HG02885 (cell line): ENCODE measurements at regions not wholly inside any gene's neighbourhood (a gene's known extent, or its start where the extent isn't known, plus 50 kb on each side); places are given as distances from the start of the nearest gene placed in this dataset.

Source experiments
- ATAC-seq: cut with Tn5 transposase; IDR thresholded peaks from one replicate; pipeline ENCODE4 v1.9.1; 2021; ENCODE audit warnings: mild to moderate bottlenecking; ENCODE audit not compliant: unreplicated experiment, poor library complexity

DNA sequence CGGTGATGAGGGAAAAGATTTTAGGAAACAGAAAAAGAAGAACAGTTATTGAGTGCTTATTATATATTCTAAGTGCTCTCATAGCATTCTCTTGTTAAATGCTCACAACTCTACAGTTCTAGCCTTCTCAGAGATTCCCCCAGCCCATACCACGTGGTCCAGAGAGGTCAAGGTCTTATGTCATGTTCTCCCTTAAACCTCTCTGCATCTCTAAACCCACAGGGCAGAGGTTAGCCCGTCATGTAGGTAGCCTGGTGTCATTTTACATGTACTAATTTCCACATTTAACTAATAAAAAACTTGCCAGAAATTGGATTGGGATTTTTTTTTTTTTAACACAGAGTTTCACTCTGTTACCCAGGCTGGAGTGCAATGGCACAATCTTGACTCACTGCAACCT lies 178.0 kb downstream of the CEMIP2 start:
- no peak for ATAC-seq

- ATAC-seq, result no peak
Measured at GRCh38 chr9:71589612-71590011, 178.7 kb downstream of the CEMIP2 start.

DNA sequence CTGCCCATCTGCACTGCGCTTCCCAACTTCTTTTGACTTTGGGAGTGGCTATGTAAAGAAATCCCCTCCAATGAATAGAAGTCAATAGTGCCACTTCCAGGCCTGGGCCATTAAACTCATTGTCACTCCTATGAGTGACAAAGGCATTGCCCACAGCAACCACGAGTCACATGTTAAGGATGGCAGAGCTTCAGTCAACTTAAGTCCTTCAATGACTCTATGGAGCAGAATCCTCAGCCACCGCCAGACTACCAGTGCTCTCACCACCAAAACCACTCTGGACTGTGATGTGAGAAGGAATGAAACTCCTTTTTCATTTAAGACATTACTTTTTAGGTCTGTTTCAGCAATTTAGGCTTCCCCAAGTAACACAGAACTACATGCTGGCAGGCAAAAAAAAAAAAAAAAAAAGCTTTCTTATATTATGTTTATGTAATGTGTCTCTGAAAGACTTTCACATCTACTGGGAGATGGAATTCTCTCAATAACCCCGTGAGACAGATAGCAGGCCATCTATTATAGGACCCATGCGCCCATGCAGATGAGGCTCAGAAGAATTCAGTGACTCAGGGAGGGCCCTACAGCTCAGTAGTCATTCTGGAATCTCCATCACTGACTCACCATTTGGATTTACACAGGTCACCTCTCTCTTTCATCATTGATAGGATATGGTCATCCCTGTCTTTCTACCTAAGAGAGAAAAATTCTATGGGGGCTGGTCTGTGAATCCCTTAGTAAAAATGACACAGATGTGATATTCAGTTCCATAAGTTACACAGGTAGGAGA lies 180.5 kb downstream of the CEMIP2 start:
- no peak for ATAC-seq

DNA sequence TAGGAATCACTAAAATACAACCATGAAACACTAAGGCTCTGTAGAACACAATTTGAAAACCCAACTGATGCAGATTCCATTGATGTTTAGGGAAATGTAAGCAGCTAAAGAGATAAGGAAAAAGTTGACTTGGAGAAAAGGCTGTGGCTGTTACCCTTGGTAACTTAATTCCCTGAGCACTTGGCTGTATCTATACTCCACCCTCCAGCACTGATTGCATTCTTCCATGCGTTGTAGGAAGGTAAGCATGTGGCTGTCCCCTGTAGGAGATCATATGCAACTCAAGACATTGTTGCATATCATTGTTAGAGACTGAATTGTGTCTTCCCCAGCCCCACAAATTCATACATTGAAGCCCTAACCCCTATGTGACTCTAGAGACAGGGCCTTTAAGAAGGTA lies 184.5 kb downstream of the CEMIP2 start:
- no peak for ATAC-seq

GRCh38 chr9:71582347-71582746 lies 186.0 kb downstream of the CEMIP2 start:
- no peak for ATAC-seq

GRCh38 chr9:71581101-71581500 lies 187.2 kb downstream of the CEMIP2 start:
- no peak for ATAC-seq

DNA sequence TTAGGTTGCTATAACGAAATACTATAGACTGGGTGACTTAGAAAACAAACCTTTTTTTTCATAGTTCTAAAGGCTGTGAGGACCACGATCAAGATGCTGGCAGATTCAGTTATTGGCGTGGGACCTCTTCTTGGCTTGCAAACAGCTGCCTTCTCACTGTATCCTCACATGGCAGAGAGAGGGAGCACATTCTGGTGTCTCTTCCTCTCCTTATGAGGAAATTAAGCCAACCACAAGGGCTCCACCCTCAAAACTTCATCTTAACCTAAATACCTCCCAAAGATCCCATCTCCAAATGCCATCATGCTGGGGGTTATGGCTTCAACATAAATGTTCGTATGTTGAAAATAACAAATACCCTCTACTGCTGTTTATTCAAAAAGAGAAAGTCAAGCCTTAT lies 197.1 kb downstream of the CEMIP2 start:
- ATAC-seq, result no peak

GRCh38 chr9:71567890-71568289 lies 200.4 kb downstream of the CEMIP2 start:
- no peak for ATAC-seq

- no peak for ATAC-seq
Measured at GRCh38 chr9:71562140-71562539, 206.2 kb downstream of the CEMIP2 start.

- no peak for ATAC-seq
Measured at GRCh38 chr9:71557310-71557709, 211.0 kb downstream of the CEMIP2 start.

- no peak for ATAC-seq
Measured at GRCh38 chr9:71552480-71552879, 215.8 kb downstream of the CEMIP2 start.

DNA sequence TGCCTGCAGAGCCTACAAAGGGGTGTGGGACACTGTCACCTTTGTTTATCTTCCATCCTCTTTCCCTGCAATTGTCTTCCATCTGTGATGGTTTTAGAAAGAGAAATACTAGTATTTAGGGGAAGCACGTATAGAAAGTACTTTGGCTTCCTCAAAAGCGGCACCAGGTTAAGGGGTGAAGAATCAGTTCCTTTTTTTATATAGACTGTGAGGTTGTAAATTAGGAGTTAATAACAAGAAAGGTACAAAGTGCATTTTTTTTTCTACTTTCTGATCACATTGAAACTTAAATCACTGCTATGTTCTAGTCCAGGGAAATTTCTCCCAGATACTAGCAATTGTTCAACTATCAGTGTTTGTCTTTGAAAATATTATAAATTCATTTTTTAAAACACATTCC lies 219.3 kb downstream of the CEMIP2 start:
- peak; percentile 87 for ATAC-seq

GRCh38 chr9:71544464-71544863 lies 223.8 kb downstream of the CEMIP2 start:
- peak; percentile 46 for ATAC-seq

DNA sequence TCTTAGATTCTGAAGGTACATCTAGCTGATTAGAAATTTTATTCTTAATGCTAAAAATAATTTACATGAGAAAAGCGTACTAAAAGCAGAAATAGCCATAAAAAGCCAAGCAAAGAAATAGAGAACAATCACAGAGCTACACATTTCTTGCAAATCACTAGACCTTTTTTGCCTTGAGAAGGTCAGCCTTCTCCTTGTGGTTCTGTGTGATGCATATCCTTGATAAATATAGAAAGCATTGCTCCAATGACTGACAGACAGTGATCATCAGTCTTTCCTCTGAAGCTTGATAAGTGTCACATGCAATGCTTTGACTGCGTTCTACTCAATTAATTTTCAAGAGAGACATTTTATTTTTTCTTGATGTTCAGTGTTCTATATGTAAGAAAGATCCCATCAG lies 226.9 kb downstream of the CEMIP2 start:
- ATAC-seq, result no peak

DNA sequence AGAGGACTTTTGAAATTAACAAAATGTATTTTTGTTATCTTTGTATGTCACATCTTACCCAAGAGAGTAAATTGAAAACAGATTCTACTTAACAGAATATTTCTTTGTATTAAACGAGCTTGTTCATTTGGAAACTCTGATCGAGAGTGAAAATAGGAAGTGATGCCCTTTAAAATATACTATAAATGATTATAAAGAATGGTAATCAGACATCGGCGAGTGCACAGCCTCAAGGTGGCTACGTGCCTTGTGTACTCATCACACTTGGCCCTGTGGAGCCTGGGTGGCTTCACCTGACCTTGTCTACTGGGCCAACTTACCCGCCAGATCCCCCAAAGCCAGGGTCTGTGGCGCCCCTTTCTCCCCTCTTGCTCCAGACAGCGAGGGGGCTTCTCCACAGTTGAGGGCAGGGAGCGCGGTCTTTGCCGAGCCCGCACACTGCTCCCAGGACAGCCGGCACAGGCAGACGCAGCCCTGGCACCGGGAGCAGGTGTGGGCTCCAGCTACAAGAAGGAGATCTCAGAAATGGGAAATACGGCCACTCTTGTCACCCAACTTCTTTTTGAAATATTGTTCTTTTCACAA lies 243.2 kb downstream of the CEMIP2 start:
- no peak for ATAC-seq

DNA sequence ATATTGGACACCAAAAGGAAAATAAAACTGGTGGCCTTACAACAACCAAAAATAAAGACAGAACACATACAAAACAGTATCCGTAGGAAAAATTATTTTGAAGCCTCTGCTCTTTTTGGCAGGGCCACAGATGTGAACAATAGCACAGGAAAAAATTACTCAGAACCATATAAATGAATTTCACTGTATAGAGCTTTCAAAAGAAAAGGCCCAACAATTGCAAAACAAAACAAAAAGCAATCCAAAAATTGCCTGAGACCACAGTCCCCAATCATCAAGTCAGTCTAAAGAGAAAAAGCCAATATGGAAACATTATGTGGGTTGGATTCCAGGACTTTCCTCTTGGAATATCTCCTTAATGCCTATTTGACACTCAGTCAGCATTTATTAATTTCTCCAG lies 243.8 kb downstream of the CEMIP2 start:
- ATAC-seq, result no peak

- ATAC-seq, result no peak
Measured at GRCh38 chr9:71521132-71521531, 247.2 kb downstream of the CEMIP2 start.

- no peak for ATAC-seq
Measured at GRCh38 chr9:71519098-71519696, 249.1 kb downstream of the CEMIP2 start.

DNA sequence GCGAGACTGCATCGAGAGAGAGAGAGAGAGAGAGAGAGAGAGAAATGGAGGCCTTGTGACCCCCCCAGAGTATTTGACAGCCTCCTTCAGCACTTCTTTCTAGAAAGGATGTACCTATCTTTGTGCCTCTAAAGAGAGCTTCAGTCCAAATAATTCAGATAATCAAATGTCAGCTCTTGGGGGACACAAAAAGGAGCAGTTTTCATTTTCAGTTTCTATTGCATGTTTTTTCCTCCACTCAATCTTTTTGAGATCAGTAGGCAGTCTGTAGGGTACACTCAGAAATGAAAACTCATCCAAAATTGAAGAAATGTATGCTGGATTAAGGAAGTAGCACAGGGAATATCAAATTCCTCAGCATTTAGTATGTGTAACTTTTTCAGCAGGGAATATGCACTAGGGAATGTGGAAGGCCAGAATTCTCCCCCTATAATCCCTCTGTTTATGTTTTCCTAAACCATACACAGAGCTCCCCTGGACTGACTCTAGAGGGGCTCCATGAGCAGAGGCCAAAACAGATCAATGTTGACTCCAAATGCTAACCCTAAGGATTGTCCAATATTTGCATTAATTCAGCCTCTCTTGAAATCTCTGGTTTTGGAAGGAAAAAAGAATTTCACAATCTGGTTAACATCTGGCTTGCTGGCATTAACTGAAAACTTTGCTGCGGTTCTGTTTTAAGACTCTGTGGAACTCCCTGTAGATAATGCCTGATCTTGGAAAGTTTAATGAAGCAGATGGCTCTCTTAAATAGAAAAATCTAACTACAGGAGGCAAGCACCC lies 250.1 kb downstream of the CEMIP2 start:
- peak; percentile 50 for ATAC-seq

- no peak for ATAC-seq
Measured at GRCh38 chr9:71515626-71516025, 252.7 kb downstream of the CEMIP2 start.

DNA sequence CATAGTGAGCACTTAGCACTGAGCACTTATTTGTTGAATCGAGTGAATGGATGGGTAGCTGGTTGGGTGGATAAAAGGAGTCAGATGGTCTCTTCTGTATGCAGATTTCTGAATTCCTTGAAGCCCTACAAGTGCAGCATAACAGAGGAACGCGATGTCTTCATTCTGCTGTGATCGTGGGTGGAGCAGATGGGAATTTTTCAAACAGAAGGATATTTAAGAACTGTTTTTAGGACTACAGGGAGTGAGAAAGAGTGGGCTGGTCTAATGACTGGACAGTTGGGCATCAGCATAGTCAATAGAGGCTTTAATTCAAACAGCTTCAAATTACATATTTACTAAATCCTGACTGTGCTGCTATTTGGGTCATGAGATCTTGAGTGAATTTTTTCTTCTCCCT lies 253.2 kb downstream of the CEMIP2 start:
- no peak for ATAC-seq
